Aorta (tissue), 5 donors: ENCODE measurements at regions not wholly inside any gene's neighbourhood (a gene's known extent, or its start where the extent isn't known, plus 50 kb on each side); places are given as distances from the start of the nearest gene placed in this dataset.

Experiments used
- ATAC-seq: fragments of 200-7000 bp; cut with Tn5 transposase; one replicate; pipeline ENCODE4 v1.9.1; 2022; ENCODE audit warnings: moderate library complexity; ENCODE audit not compliant: low FRiP score
- DNase-seq, 2 donors: peaks; one replicate each; pipeline ENCODE4 v3.0.0-alpha.2; 2020
- H3K27ac ChIP-seq, 2 donors: one replicate each; pipeline ENCODE4 v1.5.1; 2013; ENCODE audit warnings: low read length in 2 of 2, mild to moderate bottlenecking in 2 of 2, moderate library complexity in 2 of 2, control low read depth in 1 of 2, inconsistent platforms in 1 of 2, low read depth in 1 of 2
- H3K27me3 ChIP-seq, 2 donors: one replicate each; pipeline ENCODE4 v1.6.1; 2013; ENCODE audit warnings: control low read depth in 1 of 2, low read length in 1 of 2, mild to moderate bottlenecking in 1 of 2, moderate library complexity in 1 of 2; ENCODE audit not compliant: insufficient read depth in 2 of 2, control insufficient read depth in 1 of 2
- H3K36me3 ChIP-seq, 2 donors: one replicate each; pipeline ENCODE4 v1.6.1; 2013; ENCODE audit warnings: control low read depth in 1 of 2, low read length in 1 of 2, mild to moderate bottlenecking in 1 of 2; ENCODE audit not compliant: insufficient read depth in 2 of 2, control insufficient read depth in 1 of 2
- H3K4me1 ChIP-seq, 2 donors: one replicate each; pipeline ENCODE4 v1.6.1; 2013; ENCODE audit warnings: low read length in 2 of 2, control low read depth in 1 of 2, mild to moderate bottlenecking in 1 of 2, moderate library complexity in 1 of 2; ENCODE audit not compliant: insufficient read depth in 2 of 2, control insufficient read depth in 1 of 2
- H3K4me3 ChIP-seq, 2 donors: one replicate each; pipeline ENCODE4 v1.5.1; 2013; ENCODE audit warnings: low read length in 2 of 2, control low read depth in 1 of 2, mild to moderate bottlenecking in 1 of 2
- H3K9me3 ChIP-seq: one replicate; pipeline ENCODE4 v1.6.1; 2013; ENCODE audit warnings: mild to moderate bottlenecking, low read length; ENCODE audit not compliant: control insufficient read depth
- WGBS, 2 donors: extraction: QIAGEN DNeasy Blood & Tissue Kit; methylation state at CpG; one replicate each; pipeline ENCODE4 v1.1.7; 2013; 5-methylcytosine and 5-hydroxymethylcytosine counted together
- intact Hi-C, 2 donors: fragments of 100-400 bp; cut with DNase I; formaldehyde crosslinking; loops; one replicate each; pipeline versions ENCODE4 v1.14.2 to v1.15.0; 2022
- donor health status: healthy with polysubstance abuse.
- donor health status: Bipolar disorder and iron deficiency.
- donor health status: DM: no; HTN: no; CAD: no.
- donor health status: DM: no; HTN: no; CAD: no.
- donor health status: DM: yes; HTN: yes; CAD: no.

GRCh38 chr5:145237843-145238242, 597.3 kb downstream of the PRELID2 start:
- H3K27ac ChIP-seq = no peak overlapping the region
- H3K4me3 ChIP-seq = no peak overlapping the region
- WGBS, 2 donors = 27 to 36% methylated on average over 3 of the region's 3 CpGs
- intact Hi-C loops = no loop called here
- H3K4me1 ChIP-seq = no peaks in the 10 kb centered on the region
- DNase-seq = no peak
- H3K9me3 ChIP-seq = no peaks in the 10 kb centered on the region
- H3K27me3 ChIP-seq = no peaks in the 10 kb centered on the region
- no peaks in the 10 kb centered on the region for H3K36me3 ChIP-seq
- ATAC-seq = no peak

GRCh38 chr5:145236983-145237382, 598.2 kb downstream of the PRELID2 start:
- Histone ChIP-seq H3K36me3 (no peaks in the 10 kb centered on the region), H3K4me3 (no peak overlapping the region), H3K27me3 (no peaks in the 10 kb centered on the region), H3K9me3 (no peaks in the 10 kb centered on the region), H3K4me1 (no peaks in the 10 kb centered on the region), H3K27ac (no peak overlapping the region)
- DNase-seq = no peak
- intact Hi-C loops = no loop called here
- no peak for ATAC-seq

GRCh38 chr5:145236127-145236526, 599.0 kb downstream of the PRELID2 start:
- 78 to 82% methylated on average over 1 of the region's 1 CpG for WGBS, 2 donors

GRCh38 chr5:145233461-145233860, 601.7 kb downstream of the PRELID2 start:
- Histone ChIP-seq H3K27me3 (no peaks in the 10 kb centered on the region), H3K27ac (no peak overlapping the region), H3K9me3 (no peaks in the 10 kb centered on the region), H3K4me3 (no peak overlapping the region), H3K36me3 (no peaks in the 10 kb centered on the region), H3K4me1 (no peaks in the 10 kb centered on the region)
- ATAC-seq (no peak), DNase-seq (no peak)
- whole genome bisulfite sequencing, 2 donors = 88 to 91% methylated on average over 3 of the region's 3 CpGs
- intact Hi-C loops = no loop called here

More at GRCh38 chr5:145236127-145236526, 599.0 kb downstream of the PRELID2 start:
- Histone ChIP-seq H3K9me3 (no peaks in the 10 kb centered on the region), H3K27me3 (no peaks in the 10 kb centered on the region), H3K36me3 (no peaks in the 10 kb centered on the region), H3K4me3 (no peak overlapping the region), H3K4me1 (no peaks in the 10 kb centered on the region), H3K27ac (no peak overlapping the region)
- ATAC-seq (no peak), DNase-seq (no peak)
- intact Hi-C loops = no loop called here

GRCh38 chr5:145230781-145231180, 604.4 kb downstream of the PRELID2 start:
- ATAC-seq (no peak), DNase-seq (no peak)
- Histone ChIP-seq H3K4me3 (no peak overlapping the region), H3K27me3 (no peaks in the 10 kb centered on the region), H3K4me1 (no peaks in the 10 kb centered on the region), H3K36me3 (no peaks in the 10 kb centered on the region), H3K27ac (no peak overlapping the region), H3K9me3 (no peaks in the 10 kb centered on the region)
- 96 to 97% methylated on average over 2 of the region's 2 CpGs for WGBS, 2 donors
- intact Hi-C loops = no loop called here

- 91 to 94% methylated on average over 10 of the region's 10 CpGs for WGBS, 2 donors
- no peak overlapping the region for H3K27ac ChIP-seq
- H3K9me3 ChIP-seq = no peaks in the 10 kb centered on the region
Observed at GRCh38 chr5:145228564-145228963, 606.6 kb downstream of the PRELID2 start.

GRCh38 chr5:145227881-145228280, 607.3 kb downstream of the PRELID2 start:
- Histone ChIP-seq H3K4me1 (no peaks in the 10 kb centered on the region), H3K27me3 (no peaks in the 10 kb centered on the region), H3K36me3 (no peaks in the 10 kb centered on the region), H3K27ac (no peak overlapping the region), H3K4me3 (no peak overlapping the region), H3K9me3 (no peaks in the 10 kb centered on the region)
- 74 to 81% methylated on average over 2 of the region's 2 CpGs for WGBS, 2 donors
- intact Hi-C loops = no loop called here
- DNase-seq (no peak), ATAC-seq (no peak)

More at GRCh38 chr5:145228564-145228963, 606.6 kb downstream of the PRELID2 start:
- Histone ChIP-seq H3K36me3 (no peaks in the 10 kb centered on the region), H3K4me1 (no peaks in the 10 kb centered on the region), H3K27me3 (no peaks in the 10 kb centered on the region), H3K4me3 (no peak overlapping the region)
- intact Hi-C loops = no loop called here
- no peak for DNase-seq
- no peak for ATAC-seq

- no peaks in the 10 kb centered on the region for H3K36me3 ChIP-seq
- WGBS, 2 donors = 83 to 86% methylated on average over 3 of the region's 3 CpGs
- H3K4me1 ChIP-seq = no peaks in the 10 kb centered on the region
- no peak for DNase-seq
- H3K27me3 ChIP-seq = no peaks in the 10 kb centered on the region
- intact Hi-C loops = no loop called here
- H3K4me3 ChIP-seq = no peak overlapping the region
- ATAC-seq = no peak
- no peaks in the 10 kb centered on the region for H3K9me3 ChIP-seq
- H3K27ac ChIP-seq = no peak overlapping the region
Observed at GRCh38 chr5:145226726-145227125, 608.4 kb downstream of the PRELID2 start.

- DNase-seq (no peak), ATAC-seq (no peak)
- no peaks in the 10 kb centered on the region for H3K9me3 ChIP-seq
- intact Hi-C loops = no loop called here
- H3K27ac ChIP-seq = no peak overlapping the region
- no peak overlapping the region for H3K4me3 ChIP-seq
- no peaks in the 10 kb centered on the region for H3K36me3 ChIP-seq
- no peaks in the 10 kb centered on the region for H3K4me1 ChIP-seq
- 95 to 100% methylated on average over 1 of the region's 1 CpG for WGBS, 2 donors
- no peaks in the 10 kb centered on the region for H3K27me3 ChIP-seq
Observed at GRCh38 chr5:145225529-145225928, 609.6 kb downstream of the PRELID2 start.
